ENCODE measurements at regions not wholly inside any gene's neighbourhood (a gene's known extent, or its start where the extent isn't known, plus 50 kb on each side); places are given as distances from the start of the nearest gene placed in this dataset.
A peak's percentile ranks its signal among the peaks of the same experiment; 100 is the strongest.

- Histone ChIP-seq H3K27ac (ENCODE audit: insufficient read depth, low read length) (no peak overlapping the region), H2AFZ (ENCODE audit: low read length) (no peak overlapping the region), H3K4me1 (ENCODE audit: control insufficient read depth, extremely low read depth, insufficient read depth, low read length) (no peaks in the 10 kb centered on the region), H3K36me3 (ENCODE audit: control insufficient read depth, insufficient read depth, low read length) (no peaks in the 10 kb centered on the region), H3K9me3 (ENCODE audit: control insufficient read depth, insufficient read depth, low read depth, low read length) (no peaks in the 10 kb centered on the region), H3K9ac (ENCODE audit: insufficient read depth, low read length) (no peak overlapping the region), H3K4me2 (ENCODE audit: extremely low read depth, insufficient read depth, low read length) (no peak overlapping the region), H3K27me3 (ENCODE audit: control insufficient read depth, insufficient read depth, low read length) (no peaks in the 10 kb centered on the region), H3K79me2 (ENCODE audit: control insufficient read depth, insufficient read depth, low read length) (no peaks in the 10 kb centered on the region), H4K20me1 (ENCODE audit: control insufficient read depth, extremely low read depth, insufficient read depth, low read length) (no peaks in the 10 kb centered on the region), H3K4me3 (replicated peaks in 1 of 4; ENCODE audit: control extremely low read depth in 1 of 4, insufficient read depth in 1 of 4, low read depth in 3 of 4, low read length in 4 of 4) (no peak overlapping the region)
- DNase-seq (ENCODE audit: low read depth in 2 of 2) = no peak
- TF ChIP-seq, protein P1, sequence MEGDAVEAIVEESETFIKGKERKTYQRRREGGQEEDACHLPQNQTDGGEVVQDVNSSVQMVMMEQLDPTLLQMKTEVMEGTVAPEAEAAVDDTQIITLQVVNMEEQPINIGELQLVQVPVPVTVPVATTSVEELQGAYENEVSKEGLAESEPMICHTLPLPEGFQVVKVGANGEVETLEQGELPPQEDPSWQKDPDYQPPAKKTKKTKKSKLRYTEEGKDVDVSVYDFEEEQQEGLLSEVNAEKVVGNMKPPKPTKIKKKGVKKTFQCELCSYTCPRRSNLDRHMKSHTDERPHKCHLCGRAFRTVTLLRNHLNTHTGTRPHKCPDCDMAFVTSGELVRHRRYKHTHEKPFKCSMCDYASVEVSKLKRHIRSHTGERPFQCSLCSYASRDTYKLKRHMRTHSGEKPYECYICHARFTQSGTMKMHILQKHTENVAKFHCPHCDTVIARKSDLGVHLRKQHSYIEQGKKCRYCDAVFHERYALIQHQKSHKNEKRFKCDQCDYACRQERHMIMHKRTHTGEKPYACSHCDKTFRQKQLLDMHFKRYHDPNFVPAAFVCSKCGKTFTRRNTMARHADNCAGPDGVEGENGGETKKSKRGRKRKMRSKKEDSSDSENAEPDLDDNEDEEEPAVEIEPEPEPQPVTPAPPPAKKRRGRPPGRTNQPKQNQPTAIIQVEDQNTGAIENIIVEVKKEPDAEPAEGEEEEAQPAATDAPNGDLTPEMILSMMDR (conservative IDR thresholded peaks at IDR 0.05 in 1 of 2, IDR thresholded peaks at IDR 0.05 in 1 of 2; ENCODE audit: low read depth in 1 of 2, low read length in 2 of 2) = no peak
- TF ChIP-seq EZH2 (IDR thresholded peaks at IDR 0.05; ENCODE audit: low read length, missing control alignments) = no peak
These were observed 356.0 kb downstream of the PPARGC1A start for GRCh38 chr4:23533859-23534258.

DNA sequence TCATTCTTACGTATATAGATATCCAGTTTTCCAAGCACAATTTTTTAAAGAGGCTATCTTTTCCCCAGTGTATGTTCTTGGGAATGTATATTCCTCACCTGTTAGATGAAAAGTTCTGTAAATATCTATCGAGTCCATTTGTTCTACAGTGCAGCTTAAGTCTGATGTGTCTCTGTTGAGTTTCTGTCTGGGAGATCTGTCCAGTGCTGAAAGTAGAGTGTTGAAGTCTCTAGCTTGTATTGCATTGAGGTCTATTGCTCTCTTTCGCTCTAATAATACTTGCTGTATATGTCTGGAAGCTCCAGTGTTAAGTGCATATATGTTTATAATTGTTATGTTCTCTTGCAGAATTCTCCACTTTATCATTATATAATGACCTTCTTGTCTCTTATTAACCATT is 373.1 kb downstream of the PPARGC1A start:
- no peak overlapping the region for H3K4me3 ChIP-seq (replicated peaks in 1 of 4; ENCODE audit: control extremely low read depth in 1 of 4, insufficient read depth in 1 of 4, low read depth in 3 of 4, low read length in 4 of 4)
- TF ChIP-seq, protein P1 (conservative IDR thresholded peaks at IDR 0.05 in 1 of 2, IDR thresholded peaks at IDR 0.05 in 1 of 2; ENCODE audit: low read depth in 1 of 2, low read length in 2 of 2) = no peak
- TF ChIP-seq EZH2 (IDR thresholded peaks at IDR 0.05; ENCODE audit: low read length, missing control alignments) = no peak
- H4K20me1 ChIP-seq (ENCODE audit: control insufficient read depth, extremely low read depth, insufficient read depth, low read length) = no peaks in the 10 kb centered on the region
- no peak overlapping the region for H2AFZ ChIP-seq (ENCODE audit: low read length)
- no peak overlapping the region for H3K27ac ChIP-seq (ENCODE audit: insufficient read depth, low read length)
- no peaks in the 10 kb centered on the region for H3K27me3 ChIP-seq (ENCODE audit: control insufficient read depth, insufficient read depth, low read length)
- H3K79me2 ChIP-seq (ENCODE audit: control insufficient read depth, insufficient read depth, low read length) = no peaks in the 10 kb centered on the region
- no peak overlapping the region for H3K4me2 ChIP-seq (ENCODE audit: extremely low read depth, insufficient read depth, low read length)
- DNase-seq (ENCODE audit: low read depth in 2 of 2) = peak in 1 of 2 donors; percentile 12
- H3K4me1 ChIP-seq (ENCODE audit: control insufficient read depth, extremely low read depth, insufficient read depth, low read length) = no peaks in the 10 kb centered on the region
- no peaks in the 10 kb centered on the region for H3K36me3 ChIP-seq (ENCODE audit: control insufficient read depth, insufficient read depth, low read length)
- no peak overlapping the region for H3K9ac ChIP-seq (ENCODE audit: insufficient read depth, low read length)
- no peaks in the 10 kb centered on the region for H3K9me3 ChIP-seq (ENCODE audit: control insufficient read depth, insufficient read depth, low read depth, low read length)

DNA sequence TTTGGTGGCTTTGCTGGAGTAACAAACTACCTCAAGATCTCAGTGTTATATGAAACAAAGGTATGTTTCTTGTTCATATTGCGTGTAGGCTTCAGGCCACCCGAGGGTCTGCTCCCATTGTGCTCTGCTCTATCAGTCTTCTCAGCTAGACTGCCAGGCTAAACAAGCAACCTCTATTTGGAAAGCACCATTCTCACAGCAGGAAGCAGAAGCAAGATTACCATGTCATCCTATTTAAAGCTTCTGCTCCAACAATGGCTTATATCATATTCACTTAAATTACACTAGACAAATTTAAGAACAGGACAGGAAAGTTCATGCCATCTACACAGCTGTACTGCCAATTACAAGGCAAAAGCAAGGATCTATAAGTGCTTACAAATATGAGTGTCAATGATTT is 385.8 kb downstream of the PPARGC1A start:
- H3K36me3 ChIP-seq (ENCODE audit: control insufficient read depth, insufficient read depth, low read length) = no peaks in the 10 kb centered on the region
- H3K79me2 ChIP-seq (ENCODE audit: control insufficient read depth, insufficient read depth, low read length) = no peaks in the 10 kb centered on the region
- H4K20me1 ChIP-seq (ENCODE audit: control insufficient read depth, extremely low read depth, insufficient read depth, low read length) = no peaks in the 10 kb centered on the region
- H3K9ac ChIP-seq (ENCODE audit: insufficient read depth, low read length) = no peak overlapping the region
- no peaks in the 10 kb centered on the region for H3K4me1 ChIP-seq (ENCODE audit: control insufficient read depth, extremely low read depth, insufficient read depth, low read length)
- DNase-seq (ENCODE audit: low read depth in 2 of 2) = no peak
- no peak for TF ChIP-seq EZH2 (IDR thresholded peaks at IDR 0.05; ENCODE audit: low read length, missing control alignments)
- no peak overlapping the region for H3K27ac ChIP-seq (ENCODE audit: insufficient read depth, low read length)
- H3K27me3 ChIP-seq (ENCODE audit: control insufficient read depth, insufficient read depth, low read length) = no peaks in the 10 kb centered on the region
- no peak overlapping the region for H3K4me2 ChIP-seq (ENCODE audit: extremely low read depth, insufficient read depth, low read length)
- H3K4me3 ChIP-seq (replicated peaks in 1 of 4; ENCODE audit: control extremely low read depth in 1 of 4, insufficient read depth in 1 of 4, low read depth in 3 of 4, low read length in 4 of 4) = no peak overlapping the region
- no peak overlapping the region for H2AFZ ChIP-seq (ENCODE audit: low read length)
- no peaks in the 10 kb centered on the region for H3K9me3 ChIP-seq (ENCODE audit: control insufficient read depth, insufficient read depth, low read depth, low read length)

Data from fibroblast of lung (primary cell).